Peyer's patch (tissue), 4 donors: ENCODE measurements at regions not wholly inside any gene's neighbourhood (a gene's known extent, or its start where the extent isn't known, plus 50 kb on each side); places are given as distances from the start of the nearest gene placed in this dataset.

Experiments
- DNase-seq, 3 donors: peaks; one replicate each; pipeline ENCODE4 v3.0.0-alpha.2; 2017 to 2019
- H3K27ac ChIP-seq, 4 donors: fragments of 200-600 bp; sonication (generic); one replicate each; pipeline ENCODE4 v1.5.1; 2016 to 2019
- H3K27me3 ChIP-seq, 2 donors: fragments of 200-600 bp; sonication (generic); one replicate each; pipeline ENCODE4 v1.5.1; 2019
- H3K36me3 ChIP-seq, 3 donors: fragments of 200-600 bp; sonication (generic); one replicate each; pipeline ENCODE4 v1.5.1; 2016 to 2019
- H3K4me1 ChIP-seq, 4 donors: fragments of 200-600 bp; sonication (generic); one replicate each; pipeline ENCODE4 v1.5.1; 2016 to 2019
- H3K4me3 ChIP-seq, 4 donors: fragments of 200-600 bp; sonication (generic); 1 replicate in 3 of 4; 2 replicates in 1 of 4; pipeline ENCODE4 v1.5.1; 2016 to 2019; ENCODE audit warnings: mild to moderate bottlenecking in 1 of 4
- H3K9me3 ChIP-seq, 4 donors: fragments of 200-600 bp; sonication (generic); one replicate each; pipeline ENCODE4 v1.5.1; 2016 to 2019; ENCODE audit warnings: mild to moderate bottlenecking in 1 of 4
- POLR2A ChIP-seq, 2 donors: fragments of 450-650 bp; IDR thresholded peaks; one replicate each; pipeline ENCODE4 v1.5.1; 2017; ENCODE audit warnings: antibody characterized with exemption in 2 of 2, mild to moderate bottlenecking in 2 of 2, moderate library complexity in 2 of 2
- TF ChIP-seq, protein P1 (sequence below), 6 experiments: fragments of 450-650 bp in 4 of 6; fragments of 200-600 bp in 2 of 6; sonication (generic) in 1 of 6; IDR thresholded peaks; one replicate each; pipeline ENCODE4 v1.5.1; 2017 to 2019; ENCODE audit warnings: antibody characterized with exemption in 6 of 6, mild to moderate bottlenecking in 3 of 6, moderate library complexity in 1 of 6

GRCh38 chr1:67555461-67556296, 125.5 kb upstream of the SERBP1 start:
- Histone ChIP-seq H3K27ac (peak overlapping the region in 1 of 4 donors; percentile 27), H3K27me3 (no peaks in the 10 kb centered on the region), H3K4me3 (no peak overlapping the region), H3K36me3 (no peaks in the 10 kb centered on the region), H3K4me1 (peaks cover 0 to 23% (median 0%) of the 10 kb centered on the region in 4 donors), H3K9me3 (no peaks in the 10 kb centered on the region)
- DNase-seq, result no peak
- TF ChIP-seq POLR2A (IDR thresholded peaks at IDR 0.05), result no peak
- TF ChIP-seq, protein P1, sequence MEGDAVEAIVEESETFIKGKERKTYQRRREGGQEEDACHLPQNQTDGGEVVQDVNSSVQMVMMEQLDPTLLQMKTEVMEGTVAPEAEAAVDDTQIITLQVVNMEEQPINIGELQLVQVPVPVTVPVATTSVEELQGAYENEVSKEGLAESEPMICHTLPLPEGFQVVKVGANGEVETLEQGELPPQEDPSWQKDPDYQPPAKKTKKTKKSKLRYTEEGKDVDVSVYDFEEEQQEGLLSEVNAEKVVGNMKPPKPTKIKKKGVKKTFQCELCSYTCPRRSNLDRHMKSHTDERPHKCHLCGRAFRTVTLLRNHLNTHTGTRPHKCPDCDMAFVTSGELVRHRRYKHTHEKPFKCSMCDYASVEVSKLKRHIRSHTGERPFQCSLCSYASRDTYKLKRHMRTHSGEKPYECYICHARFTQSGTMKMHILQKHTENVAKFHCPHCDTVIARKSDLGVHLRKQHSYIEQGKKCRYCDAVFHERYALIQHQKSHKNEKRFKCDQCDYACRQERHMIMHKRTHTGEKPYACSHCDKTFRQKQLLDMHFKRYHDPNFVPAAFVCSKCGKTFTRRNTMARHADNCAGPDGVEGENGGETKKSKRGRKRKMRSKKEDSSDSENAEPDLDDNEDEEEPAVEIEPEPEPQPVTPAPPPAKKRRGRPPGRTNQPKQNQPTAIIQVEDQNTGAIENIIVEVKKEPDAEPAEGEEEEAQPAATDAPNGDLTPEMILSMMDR (IDR thresholded peaks at IDR 0.05), result no peak

- H3K4me3 ChIP-seq, result no peak overlapping the region
- no peak for DNase-seq
- H3K27ac ChIP-seq, result no peak overlapping the region
- no peaks in the 10 kb centered on the region for H3K36me3 ChIP-seq
- TF ChIP-seq, protein P1 (IDR thresholded peaks at IDR 0.05), result no peak
- no peak for TF ChIP-seq POLR2A (IDR thresholded peaks at IDR 0.05)
- H3K9me3 ChIP-seq, result no peaks in the 10 kb centered on the region
- no peaks in the 10 kb centered on the region for H3K27me3 ChIP-seq
- peaks cover 0 to 23% (median 0%) of the 10 kb centered on the region in 4 donors for H3K4me1 ChIP-seq
Measured at GRCh38 chr1:67556297-67556900, 126.2 kb upstream of the SERBP1 start.

DNA sequence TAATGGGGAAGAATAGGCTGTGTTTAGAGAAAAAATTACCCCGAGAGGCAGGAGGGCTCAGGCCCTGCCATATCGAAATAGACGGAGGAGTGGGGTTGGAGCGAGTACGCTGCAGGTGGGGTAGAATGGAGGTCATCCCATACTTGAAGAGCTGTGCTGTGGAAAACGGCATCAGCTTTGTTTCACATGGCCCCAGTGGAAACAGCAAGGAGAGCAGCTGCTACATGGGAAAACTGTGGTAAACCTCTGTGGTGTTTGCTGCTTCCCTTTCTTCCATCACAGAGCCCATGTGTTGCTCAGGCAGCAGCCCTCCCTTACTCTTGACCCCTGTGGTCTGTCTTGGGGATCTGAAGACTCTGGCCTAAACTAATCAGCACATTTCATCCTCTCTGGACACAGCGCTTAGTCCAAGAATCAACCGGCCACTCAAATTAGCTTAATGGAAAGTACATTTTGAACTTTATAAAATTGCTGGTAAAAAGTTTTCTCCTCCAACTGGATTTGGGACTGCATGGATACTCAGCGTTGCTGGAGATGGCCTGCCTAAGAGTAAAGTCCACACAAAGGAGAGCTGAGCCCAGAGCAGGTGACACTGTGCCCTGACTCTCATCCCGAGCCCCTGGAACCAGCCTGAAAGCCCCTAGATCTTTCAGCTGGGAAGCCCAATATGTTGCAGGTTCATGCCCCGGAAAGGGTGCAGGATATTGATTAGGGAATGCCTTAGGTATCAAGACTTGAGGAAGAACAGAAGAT, 127.1 kb upstream of the GADD45A start:
- DNase-seq, result no peak
- H3K4me1 ChIP-seq, result peaks cover 0 to 29% (median 0%) of the 10 kb centered on the region in 4 donors
- H3K27me3 ChIP-seq, result no peaks in the 10 kb centered on the region
- H3K9me3 ChIP-seq, result no peaks in the 10 kb centered on the region
- no peak overlapping the region for H3K27ac ChIP-seq
- no peaks in the 10 kb centered on the region for H3K36me3 ChIP-seq
- H3K4me3 ChIP-seq, result no peak overlapping the region
- no peak for TF ChIP-seq POLR2A (IDR thresholded peaks at IDR 0.05)
- TF ChIP-seq, protein P1 (IDR thresholded peaks at IDR 0.05), result no peak

DNA sequence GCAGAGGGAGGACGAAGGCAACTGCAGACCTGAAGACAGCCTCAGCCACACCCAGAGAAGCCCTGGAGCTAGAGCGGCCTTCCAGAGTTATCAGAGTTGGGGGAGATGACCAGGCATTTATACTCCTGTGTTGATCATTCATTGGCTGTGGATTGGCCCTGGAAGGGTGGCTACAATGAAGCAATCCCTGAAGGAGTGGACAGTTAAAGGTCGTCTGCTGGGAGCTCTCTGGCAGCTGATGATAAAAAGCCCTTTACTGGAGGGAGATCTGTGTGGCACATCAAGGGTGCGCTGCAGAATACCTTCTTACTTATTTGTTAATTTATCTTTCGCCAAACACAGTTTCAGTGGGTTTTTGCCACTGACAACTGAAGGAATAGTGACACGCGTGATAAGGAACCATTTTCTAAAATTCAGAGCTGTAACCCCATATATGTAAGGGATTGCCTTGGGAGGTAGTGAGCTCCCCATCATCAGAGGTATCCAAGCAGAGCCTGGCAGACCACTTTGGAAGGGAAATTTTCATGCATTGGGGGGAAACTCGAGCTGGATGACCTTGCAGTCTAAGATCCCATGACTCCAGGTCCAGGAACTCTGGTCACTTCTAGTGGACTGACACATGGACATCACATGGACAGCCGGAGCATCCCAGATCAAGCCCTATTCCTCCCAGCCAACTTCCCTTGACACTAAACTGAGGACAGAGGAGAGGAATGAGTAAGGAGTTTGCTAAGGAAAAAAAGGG, 126.4 kb upstream of the GADD45A start:
- no peak for TF ChIP-seq POLR2A (IDR thresholded peaks at IDR 0.05)
- TF ChIP-seq, protein P1 (IDR thresholded peaks at IDR 0.05), result no peak
- no peaks in the 10 kb centered on the region for H3K36me3 ChIP-seq
- peak overlapping the region in 1 of 4 donors; percentile 3 for H3K27ac ChIP-seq
- peaks cover 0 to 29% (median 0%) of the 10 kb centered on the region in 4 donors for H3K4me1 ChIP-seq
- no peaks in the 10 kb centered on the region for H3K9me3 ChIP-seq
- DNase-seq, result no peak
- no peak overlapping the region for H3K4me3 ChIP-seq
- no peaks in the 10 kb centered on the region for H3K27me3 ChIP-seq

DNA sequence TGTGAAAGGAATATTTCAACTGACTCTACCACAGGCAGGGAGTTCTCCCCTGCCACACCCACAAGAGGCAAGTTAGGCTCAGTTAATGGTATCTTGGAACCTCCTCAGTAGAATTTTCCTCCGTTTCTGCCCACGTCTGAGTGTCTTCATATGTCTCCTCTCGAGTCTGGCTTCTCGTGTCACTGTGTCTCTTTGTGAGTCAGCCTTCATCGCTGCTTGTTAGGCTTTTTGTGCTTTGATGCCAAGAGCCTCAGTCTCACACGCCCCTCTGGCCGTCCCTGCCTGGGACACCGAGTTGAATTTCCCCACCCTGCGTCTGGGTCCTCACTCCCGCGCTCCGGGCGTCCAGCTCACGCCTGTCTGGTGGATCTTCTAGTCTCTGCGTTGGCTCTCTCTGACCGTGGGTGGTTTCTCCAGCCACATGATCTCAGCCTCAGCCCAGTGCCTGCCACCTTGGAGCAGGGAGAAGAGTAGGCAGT, 125.7 kb upstream of the GADD45A start:
- Histone ChIP-seq H3K4me3 (no peak overlapping the region), H3K9me3 (no peaks in the 10 kb centered on the region), H3K4me1 (peaks cover 0 to 29% (median 0%) of the 10 kb centered on the region in 4 donors), H3K27ac (peak overlapping the region in 1 of 4 donors; percentile 3), H3K27me3 (no peaks in the 10 kb centered on the region), H3K36me3 (no peaks in the 10 kb centered on the region)
- TF ChIP-seq, protein P1 (IDR thresholded peaks at IDR 0.05), result no peak
- no peak for TF ChIP-seq POLR2A (IDR thresholded peaks at IDR 0.05)
- no peak for DNase-seq
